ENCODE measurements at regions not wholly inside any gene's neighbourhood (a gene's known extent, or its start where the extent isn't known, plus 50 kb on each side); places are given as distances from the start of the nearest gene placed in this dataset.
"Not testable (repeated sequence)": the region's sequence is repeated elsewhere in the genome, so short reads cannot be mapped to it uniquely, and the experiment has no call there.

GRCh38 chr6:48664826-48665225 lies 553.8 kb upstream of the PTCHD4 start:
- Histone ChIP-seq H3K27ac (ENCODE audit: low read depth, low read length) (no peak overlapping the region), H3K4me1 (ENCODE audit: control insufficient read depth in 5 of 5, insufficient read depth in 5 of 5, low read length in 5 of 5) (no peaks in the 10 kb centered on the region)

DNA sequence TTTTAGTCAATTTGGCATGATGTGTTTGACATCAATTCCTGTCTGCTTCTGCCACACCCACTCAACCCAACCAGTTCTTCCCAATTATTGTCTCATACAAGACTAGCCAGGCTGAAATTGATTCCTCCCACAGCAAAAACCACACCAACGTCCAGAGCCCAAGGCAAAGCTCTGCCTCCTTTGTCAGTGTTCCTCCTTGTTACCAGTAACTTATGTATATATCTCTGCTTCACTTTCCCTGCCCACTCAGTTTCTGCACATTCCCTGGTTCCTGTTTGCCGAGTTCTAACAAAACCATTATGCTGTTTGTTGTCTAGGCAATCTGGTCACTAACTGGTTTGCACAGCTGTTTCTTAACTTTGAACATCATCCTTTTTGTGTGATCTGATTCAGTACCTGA lies 547.9 kb upstream of the PTCHD4 start:
- Histone ChIP-seq H3K27ac (ENCODE audit: low read depth, low read length) (no peak overlapping the region), H3K4me3 (ENCODE audit: low read depth in 1 of 5, low read length in 5 of 5) (no peak overlapping the region), H3K9ac (ENCODE audit: low read length in 5 of 5) (no peak overlapping the region), H3K27me3 (ENCODE audit: control insufficient read depth in 5 of 5, insufficient read depth in 4 of 5, low read length in 5 of 5) (no peaks in the 10 kb centered on the region), H3K9me3 (ENCODE audit: control insufficient read depth in 5 of 5, low read length in 5 of 5) (no peaks in the 10 kb centered on the region), H3K4me1 (ENCODE audit: control insufficient read depth in 5 of 5, insufficient read depth in 5 of 5, low read length in 5 of 5) (no peaks in the 10 kb centered on the region), H3K36me3 (ENCODE audit: control insufficient read depth in 5 of 5, insufficient read depth in 5 of 5, low read length in 5 of 5) (no peaks in the 10 kb centered on the region)

More at GRCh38 chr6:48664826-48665225, 553.8 kb upstream of the PTCHD4 start:
- no peaks in the 10 kb centered on the region for H3K27me3 ChIP-seq (ENCODE audit: control insufficient read depth in 5 of 5, insufficient read depth in 4 of 5, low read length in 5 of 5)
- no peak overlapping the region for H3K9ac ChIP-seq (ENCODE audit: low read length in 5 of 5)
- H3K4me3 ChIP-seq (ENCODE audit: low read depth in 1 of 5, low read length in 5 of 5): no peak overlapping the region
- no peaks in the 10 kb centered on the region for H3K36me3 ChIP-seq (ENCODE audit: control insufficient read depth in 5 of 5, insufficient read depth in 5 of 5, low read length in 5 of 5)
- no peaks in the 10 kb centered on the region for H3K9me3 ChIP-seq (ENCODE audit: control insufficient read depth in 5 of 5, low read length in 5 of 5)

- peaks cover 0 to 5% (median 3%) of the 10 kb centered on the region in 5 donors for H3K9me3 ChIP-seq (ENCODE audit: control insufficient read depth in 5 of 5, low read length in 5 of 5)
- H3K27me3 ChIP-seq (ENCODE audit: control insufficient read depth in 5 of 5, insufficient read depth in 4 of 5, low read length in 5 of 5): no peaks in the 10 kb centered on the region
- no peaks in the 10 kb centered on the region for H3K36me3 ChIP-seq (ENCODE audit: control insufficient read depth in 5 of 5, insufficient read depth in 5 of 5, low read length in 5 of 5)
- no peak overlapping the region for H3K4me3 ChIP-seq (ENCODE audit: low read depth in 1 of 5, low read length in 5 of 5)
- no peak overlapping the region for H3K27ac ChIP-seq (ENCODE audit: low read depth, low read length)
- no peak overlapping the region for H3K9ac ChIP-seq (ENCODE audit: low read length in 5 of 5)
- H3K4me1 ChIP-seq (ENCODE audit: control insufficient read depth in 5 of 5, insufficient read depth in 5 of 5, low read length in 5 of 5): no peaks in the 10 kb centered on the region
These were observed 530.5 kb upstream of the PTCHD4 start for GRCh38 chr6:48641544-48641943.

GRCh38 chr6:48638796-48639195 lies 527.8 kb upstream of the PTCHD4 start:
- not testable (repeated sequence) for H3K9ac ChIP-seq (ENCODE audit: low read length in 5 of 5); H3K27me3 ChIP-seq (ENCODE audit: control insufficient read depth in 5 of 5, insufficient read depth in 4 of 5, low read length in 5 of 5); H3K9me3 ChIP-seq (ENCODE audit: control insufficient read depth in 5 of 5, low read length in 5 of 5); H3K4me1 ChIP-seq (ENCODE audit: control insufficient read depth in 5 of 5, insufficient read depth in 5 of 5, low read length in 5 of 5); H3K27ac ChIP-seq (ENCODE audit: low read depth, low read length); H3K36me3 ChIP-seq (ENCODE audit: control insufficient read depth in 5 of 5, insufficient read depth in 5 of 5, low read length in 5 of 5); H3K4me3 ChIP-seq (ENCODE audit: low read depth in 1 of 5, low read length in 5 of 5)

- H3K9me3 ChIP-seq (ENCODE audit: control insufficient read depth in 5 of 5, low read length in 5 of 5): no peaks in the 10 kb centered on the region
- no peaks in the 10 kb centered on the region for H3K4me1 ChIP-seq (ENCODE audit: control insufficient read depth in 5 of 5, insufficient read depth in 5 of 5, low read length in 5 of 5)
- no peak overlapping the region for H3K4me3 ChIP-seq (ENCODE audit: low read depth in 1 of 5, low read length in 5 of 5)
- no peak overlapping the region for H3K27ac ChIP-seq (ENCODE audit: low read depth, low read length)
- no peaks in the 10 kb centered on the region for H3K27me3 ChIP-seq (ENCODE audit: control insufficient read depth in 5 of 5, insufficient read depth in 4 of 5, low read length in 5 of 5)
- no peaks in the 10 kb centered on the region for H3K36me3 ChIP-seq (ENCODE audit: control insufficient read depth in 5 of 5, insufficient read depth in 5 of 5, low read length in 5 of 5)
- H3K9ac ChIP-seq (ENCODE audit: low read length in 5 of 5): no peak overlapping the region
These were observed 519.5 kb upstream of the PTCHD4 start for GRCh38 chr6:48630511-48630910.

GRCh38 chr6:48628316-48628715 lies 517.3 kb upstream of the PTCHD4 start:
- no peaks in the 10 kb centered on the region for H3K4me1 ChIP-seq (ENCODE audit: control insufficient read depth in 5 of 5, insufficient read depth in 5 of 5, low read length in 5 of 5)
- no peak overlapping the region for H3K27ac ChIP-seq (ENCODE audit: low read depth, low read length)
- H3K4me3 ChIP-seq (ENCODE audit: low read depth in 1 of 5, low read length in 5 of 5): no peak overlapping the region
- no peaks in the 10 kb centered on the region for H3K27me3 ChIP-seq (ENCODE audit: control insufficient read depth in 5 of 5, insufficient read depth in 4 of 5, low read length in 5 of 5)
- H3K9ac ChIP-seq (ENCODE audit: low read length in 5 of 5): no peak overlapping the region
- H3K36me3 ChIP-seq (ENCODE audit: control insufficient read depth in 5 of 5, insufficient read depth in 5 of 5, low read length in 5 of 5): no peaks in the 10 kb centered on the region
- no peaks in the 10 kb centered on the region for H3K9me3 ChIP-seq (ENCODE audit: control insufficient read depth in 5 of 5, low read length in 5 of 5)

DNA sequence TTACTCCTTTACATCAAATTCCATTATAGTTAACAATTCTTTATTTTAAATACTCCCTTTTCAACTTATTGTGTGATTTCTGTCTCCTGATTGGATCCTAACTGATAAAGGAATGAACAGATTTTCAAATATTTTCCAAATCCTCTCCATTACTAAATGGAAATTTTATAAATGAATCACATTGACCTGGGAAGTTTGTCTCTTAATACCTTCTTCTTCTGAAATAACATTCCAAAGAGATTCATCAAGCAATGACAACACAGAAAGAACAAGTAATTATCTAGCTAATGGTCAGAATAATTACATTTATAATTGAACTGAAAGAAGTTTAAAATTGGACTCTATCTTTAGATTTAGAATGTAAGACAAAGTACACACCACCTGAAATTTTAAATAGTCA lies 515.4 kb upstream of the PTCHD4 start:
- H3K36me3 ChIP-seq (ENCODE audit: control insufficient read depth in 5 of 5, insufficient read depth in 5 of 5, low read length in 5 of 5): no peaks in the 10 kb centered on the region
- no peaks in the 10 kb centered on the region for H3K27me3 ChIP-seq (ENCODE audit: control insufficient read depth in 5 of 5, insufficient read depth in 4 of 5, low read length in 5 of 5)
- H3K9me3 ChIP-seq (ENCODE audit: control insufficient read depth in 5 of 5, low read length in 5 of 5): no peaks in the 10 kb centered on the region
- no peaks in the 10 kb centered on the region for H3K4me1 ChIP-seq (ENCODE audit: control insufficient read depth in 5 of 5, insufficient read depth in 5 of 5, low read length in 5 of 5)
- H3K9ac ChIP-seq (ENCODE audit: low read length in 5 of 5): no peak overlapping the region
- H3K4me3 ChIP-seq (ENCODE audit: low read depth in 1 of 5, low read length in 5 of 5): no peak overlapping the region
- H3K27ac ChIP-seq (ENCODE audit: low read depth, low read length): no peak overlapping the region

GRCh38 chr6:48624631-48625030 lies 513.6 kb upstream of the PTCHD4 start:
- H3K9ac ChIP-seq (ENCODE audit: low read length in 5 of 5): no peak overlapping the region
- no peak overlapping the region for H3K4me3 ChIP-seq (ENCODE audit: low read depth in 1 of 5, low read length in 5 of 5)
- H3K36me3 ChIP-seq (ENCODE audit: control insufficient read depth in 5 of 5, insufficient read depth in 5 of 5, low read length in 5 of 5): no peaks in the 10 kb centered on the region
- H3K9me3 ChIP-seq (ENCODE audit: control insufficient read depth in 5 of 5, low read length in 5 of 5): no peaks in the 10 kb centered on the region
- no peak overlapping the region for H3K27ac ChIP-seq (ENCODE audit: low read depth, low read length)
- H3K27me3 ChIP-seq (ENCODE audit: control insufficient read depth in 5 of 5, insufficient read depth in 4 of 5, low read length in 5 of 5): no peaks in the 10 kb centered on the region
- no peaks in the 10 kb centered on the region for H3K4me1 ChIP-seq (ENCODE audit: control insufficient read depth in 5 of 5, insufficient read depth in 5 of 5, low read length in 5 of 5)

DNA sequence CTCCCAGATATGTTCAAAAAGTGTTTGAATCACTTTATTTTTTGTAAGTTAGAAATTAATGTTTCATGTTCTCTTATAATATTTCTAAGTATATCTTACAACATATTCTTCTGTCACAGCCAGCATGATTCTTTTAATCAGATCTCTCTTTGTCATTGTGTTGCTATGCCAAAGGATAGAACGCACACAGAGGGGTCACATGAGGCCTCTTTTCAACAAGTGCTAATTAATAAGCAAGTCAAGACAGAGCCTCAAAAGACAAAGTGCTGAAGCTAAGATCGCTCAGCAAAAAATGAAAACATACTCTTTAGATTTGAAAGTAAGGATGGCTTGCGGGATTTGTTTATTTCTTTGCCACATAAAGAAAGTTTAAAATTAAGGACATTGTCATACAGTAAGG lies 508.8 kb upstream of the PTCHD4 start:
- no peaks in the 10 kb centered on the region for H3K36me3 ChIP-seq (ENCODE audit: control insufficient read depth in 5 of 5, insufficient read depth in 5 of 5, low read length in 5 of 5)
- H3K9ac ChIP-seq (ENCODE audit: low read length in 5 of 5): no peak overlapping the region
- no peaks in the 10 kb centered on the region for H3K27me3 ChIP-seq (ENCODE audit: control insufficient read depth in 5 of 5, insufficient read depth in 4 of 5, low read length in 5 of 5)
- no peaks in the 10 kb centered on the region for H3K9me3 ChIP-seq (ENCODE audit: control insufficient read depth in 5 of 5, low read length in 5 of 5)
- H3K4me3 ChIP-seq (ENCODE audit: low read depth in 1 of 5, low read length in 5 of 5): no peak overlapping the region
- H3K27ac ChIP-seq (ENCODE audit: low read depth, low read length): no peak overlapping the region
- H3K4me1 ChIP-seq (ENCODE audit: control insufficient read depth in 5 of 5, insufficient read depth in 5 of 5, low read length in 5 of 5): no peaks in the 10 kb centered on the region

DNA sequence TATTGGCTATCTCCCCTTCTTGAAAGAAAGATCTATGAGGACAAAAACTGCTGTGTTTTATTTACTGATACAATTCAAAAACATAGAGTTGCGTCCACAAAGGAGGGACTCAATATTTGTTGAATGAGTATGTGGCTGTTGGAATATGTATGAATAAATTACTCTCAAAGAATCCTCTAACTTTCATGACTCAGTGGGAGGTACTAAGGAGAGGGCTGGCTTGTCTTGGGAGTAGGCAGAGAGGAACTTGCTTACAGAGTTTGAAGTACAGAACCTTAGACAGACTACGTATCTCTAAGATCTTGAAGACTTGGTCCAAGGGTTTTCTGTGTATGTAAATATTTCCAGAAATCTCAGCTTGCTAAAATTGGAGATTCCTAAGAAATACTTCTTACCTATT lies 504.0 kb upstream of the PTCHD4 start:
- no peak overlapping the region for H3K27ac ChIP-seq (ENCODE audit: low read depth, low read length)
- no peaks in the 10 kb centered on the region for H3K9me3 ChIP-seq (ENCODE audit: control insufficient read depth in 5 of 5, low read length in 5 of 5)
- no peaks in the 10 kb centered on the region for H3K27me3 ChIP-seq (ENCODE audit: control insufficient read depth in 5 of 5, insufficient read depth in 4 of 5, low read length in 5 of 5)
- H3K9ac ChIP-seq (ENCODE audit: low read length in 5 of 5): no peak overlapping the region
- no peak overlapping the region for H3K4me3 ChIP-seq (ENCODE audit: low read depth in 1 of 5, low read length in 5 of 5)
- no peaks in the 10 kb centered on the region for H3K36me3 ChIP-seq (ENCODE audit: control insufficient read depth in 5 of 5, insufficient read depth in 5 of 5, low read length in 5 of 5)
- H3K4me1 ChIP-seq (ENCODE audit: control insufficient read depth in 5 of 5, insufficient read depth in 5 of 5, low read length in 5 of 5): no peaks in the 10 kb centered on the region

DNA sequence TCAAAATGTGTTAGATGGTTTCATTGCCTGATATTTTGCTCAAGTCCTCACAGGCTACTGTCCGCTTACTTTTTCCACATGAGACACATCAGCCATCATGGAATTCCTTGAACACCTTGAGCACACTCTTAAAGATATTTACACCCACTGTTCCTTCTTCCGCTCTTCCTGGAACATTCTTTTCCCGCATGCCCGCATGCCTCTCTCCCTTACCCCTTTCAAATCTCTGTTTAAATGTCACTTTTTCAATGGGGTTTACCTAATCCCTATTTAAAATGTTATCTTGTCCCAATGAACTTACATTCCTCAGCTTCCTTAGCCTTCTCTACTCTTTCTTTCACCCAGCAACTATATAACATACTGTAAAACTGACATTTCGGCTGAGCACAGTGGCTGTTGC lies 503.3 kb upstream of the PTCHD4 start:
- Histone ChIP-seq H3K4me1 (ENCODE audit: control insufficient read depth in 5 of 5, insufficient read depth in 5 of 5, low read length in 5 of 5) (no peaks in the 10 kb centered on the region), H3K4me3 (ENCODE audit: low read depth in 1 of 5, low read length in 5 of 5) (no peak overlapping the region), H3K27ac (ENCODE audit: low read depth, low read length) (no peak overlapping the region), H3K9me3 (ENCODE audit: control insufficient read depth in 5 of 5, low read length in 5 of 5) (no peaks in the 10 kb centered on the region), H3K9ac (ENCODE audit: low read length in 5 of 5) (no peak overlapping the region), H3K36me3 (ENCODE audit: control insufficient read depth in 5 of 5, insufficient read depth in 5 of 5, low read length in 5 of 5) (no peaks in the 10 kb centered on the region), H3K27me3 (ENCODE audit: control insufficient read depth in 5 of 5, insufficient read depth in 4 of 5, low read length in 5 of 5) (no peaks in the 10 kb centered on the region)

All from subcutaneous abdominal adipose tissue (tissue), 5 donors.